Smooth muscle cell (in vitro differentiated cells): ENCODE measurements at regions not wholly inside any gene's neighbourhood (a gene's known extent, or its start where the extent isn't known, plus 50 kb on each side); places are given as distances from the start of the nearest gene placed in this dataset.
A peak's percentile ranks its signal among the peaks of the same experiment; 100 is the strongest.

Experiments
- DNase-seq: peaks from one replicate; lab custom pipeline; 2025; ENCODE audit not compliant: unreplicated experiment; lab: John Stamatoyannopoulos, UW
- H2AFZ ChIP-seq: fragments of 200-600 bp; sonication (generic); 2 replicates; pipeline ENCODE4 v1.6.0; 2016; ENCODE audit warnings: antibody characterized with exemption, low read depth, mild to moderate bottlenecking
- H3F3A ChIP-seq: fragments of 200-600 bp; sonication (generic); 2 replicates; pipeline ENCODE4 v1.6.0; 2017; ENCODE audit warnings: antibody characterized with exemption, low read depth
- H3K27ac ChIP-seq: fragments of 200-600 bp; sonication (generic); 2 replicates; pipeline ENCODE4 v1.5.1; 2016; ENCODE audit warnings: low read depth, mild to moderate bottlenecking
- H3K27me3 ChIP-seq: fragments of 200-600 bp; sonication (generic); 2 replicates; pipeline ENCODE4 v1.6.1; 2016; ENCODE audit warnings: low read depth, mild to moderate bottlenecking
- H3K36me3 ChIP-seq: fragments of 200-600 bp; sonication (generic); 2 replicates; pipeline ENCODE4 v1.5.1; 2016; ENCODE audit warnings: low read depth
- H3K4me1 ChIP-seq: fragments of 200-600 bp; sonication (generic); 2 replicates; pipeline ENCODE4 v1.5.1; 2016; ENCODE audit warnings: low read depth
- H3K4me2 ChIP-seq: fragments of 200-600 bp; sonication (generic); 2 replicates; pipeline ENCODE4 v1.6.0; 2016; ENCODE audit warnings: mild to moderate bottlenecking
- H3K4me3 ChIP-seq: fragments of 200-600 bp; sonication (generic); 2 replicates; pipeline ENCODE4 v1.5.1; 2016; ENCODE audit warnings: mild to moderate bottlenecking
- H3K79me2 ChIP-seq: fragments of 200-600 bp; sonication (generic); 2 replicates; pipeline ENCODE4 v1.6.0; 2016; ENCODE audit warnings: low read depth, mild to moderate bottlenecking
- H3K9ac ChIP-seq: fragments of 200-600 bp; sonication (generic); 2 replicates; pipeline ENCODE4 v1.6.0; 2016; ENCODE audit warnings: low read depth
- H3K9me3 ChIP-seq: fragments of 200-600 bp; sonication (generic); replicated peaks from 2 replicates; pipeline ENCODE4 v1.5.1; 2016; ENCODE audit warnings: low read depth
- H4K20me1 ChIP-seq: fragments of 200-600 bp; sonication (generic); 2 replicates; pipeline ENCODE4 v1.6.0; 2016; ENCODE audit warnings: low read depth
- CTCF ChIP-seq: fragments of 200-600 bp; sonication (generic); IDR thresholded peaks from 2 replicates; pipeline ENCODE4 v1.5.1; 2017; ENCODE audit warnings: borderline replicate concordance, mild to moderate bottlenecking, antibody characterized with exemption; ENCODE audit not compliant: insufficient read depth, poor library complexity, severe bottlenecking
- WGBS: methylation state at CpG from one replicate; pipeline ENCODE4 v1.1.7; 2016; ENCODE audit warnings: low lambda C conversion rate; 5-methylcytosine and 5-hydroxymethylcytosine counted together

GRCh38 chrX:45745479-45745878 is 544.8 kb upstream of the DIPK2B start:
- no peaks in the 10 kb centered on the region for H3K9me3 ChIP-seq
- no peak overlapping the region for H3K9ac ChIP-seq
- H3K4me1 ChIP-seq: peaks cover 5% of the 10 kb centered on the region
- TF ChIP-seq CTCF: no peak
- peaks cover 8% of the 10 kb centered on the region for H3K79me2 ChIP-seq
- H3K4me3 ChIP-seq: no peak overlapping the region
- H3K36me3 ChIP-seq: no peaks in the 10 kb centered on the region
- H4K20me1 ChIP-seq: peaks cover 31% of the 10 kb centered on the region
- no peaks in the 10 kb centered on the region for H3F3A ChIP-seq
- no peak for DNase-seq
- peak overlapping the region; percentile 15 for H3K27ac ChIP-seq
- no peak overlapping the region for H3K4me2 ChIP-seq
- no peaks in the 10 kb centered on the region for H3K27me3 ChIP-seq
- H2AFZ ChIP-seq: no peak overlapping the region

- WGBS: 78% methylated on average over 6 of the region's 6 CpGs
- Histone ChIP-seq H3K9ac (no peak overlapping the region), H3K36me3 (no peaks in the 10 kb centered on the region), H3K4me2 (no peak overlapping the region), H3F3A (no peaks in the 10 kb centered on the region), H3K27me3 (no peaks in the 10 kb centered on the region), H3K79me2 (no peaks in the 10 kb centered on the region), H3K9me3 (no peaks in the 10 kb centered on the region), H3K4me3 (no peak overlapping the region), H3K27ac (no peak overlapping the region), H4K20me1 (peaks cover 17% of the 10 kb centered on the region), H3K4me1 (no peaks in the 10 kb centered on the region), H2AFZ (no peak overlapping the region)
- DNase-seq: no peak
- TF ChIP-seq CTCF: no peak
Observed at GRCh38 chrX:45743906-45744625, 543.4 kb upstream of the DIPK2B start.

- H3K4me1 ChIP-seq: no peaks in the 10 kb centered on the region
- DNase-seq: no peak
- no peaks in the 10 kb centered on the region for H3K79me2 ChIP-seq
- H3K27ac ChIP-seq: no peak overlapping the region
- H2AFZ ChIP-seq: no peak overlapping the region
- 81% methylated on average over 5 of the region's 5 CpGs for WGBS
- H4K20me1 ChIP-seq: peaks cover 9% of the 10 kb centered on the region
- TF ChIP-seq CTCF: no peak
- no peaks in the 10 kb centered on the region for H3K36me3 ChIP-seq
- no peak overlapping the region for H3K9ac ChIP-seq
- no peak overlapping the region for H3K4me3 ChIP-seq
- no peak overlapping the region for H3K4me2 ChIP-seq
- no peaks in the 10 kb centered on the region for H3K27me3 ChIP-seq
- H3F3A ChIP-seq: no peaks in the 10 kb centered on the region
- no peaks in the 10 kb centered on the region for H3K9me3 ChIP-seq
Observed at GRCh38 chrX:45743081-45743533, 542.4 kb upstream of the DIPK2B start.

- Histone ChIP-seq H3K9me3 (no peaks in the 10 kb centered on the region), H3K4me3 (no peak overlapping the region), H3K27ac (no peak overlapping the region), H2AFZ (no peak overlapping the region), H3K27me3 (no peaks in the 10 kb centered on the region), H3K4me2 (no peak overlapping the region), H3K36me3 (no peaks in the 10 kb centered on the region), H3F3A (no peaks in the 10 kb centered on the region), H4K20me1 (no peaks in the 10 kb centered on the region), H3K4me1 (no peaks in the 10 kb centered on the region), H3K9ac (no peak overlapping the region), H3K79me2 (no peaks in the 10 kb centered on the region)
- DNase-seq: no peak
- 72% methylated on average over 3 of the region's 3 CpGs for WGBS
- TF ChIP-seq CTCF: no peak
Observed at GRCh38 chrX:45740291-45740690, 539.6 kb upstream of the DIPK2B start.
